OCI-LY3 (cell line): ENCODE measurements at regions not wholly inside any gene's neighbourhood (a gene's known extent, or its start where the extent isn't known, plus 50 kb on each side); places are given as distances from the start of the nearest gene placed in this dataset.
"Not testable (repeated sequence)": the region's sequence is repeated elsewhere in the genome, so short reads cannot be mapped to it uniquely, and the experiment has no call there.

ENCODE experiments used
- H2AFZ ChIP-seq: fragments of 200-600, 300-600 bp; shearing (Covaris generic); 2 replicates; pipeline ENCODE4 v1.6.0; 2014; ENCODE audit warnings: antibody characterized with exemption, low read depth, low read length
- H3K27ac ChIP-seq: fragments of 200-600, 300-600 bp; sonication (generic); 2 replicates; pipeline ENCODE4 v1.5.1; 2014; ENCODE audit warnings: mild to moderate bottlenecking, low read length, moderate library complexity, mixed read lengths
- H3K27me3 ChIP-seq: fragments of 200-600, 300-600 bp; sonication (generic); 2 replicates; pipeline ENCODE4 v1.6.1; 2014; ENCODE audit warnings: low read depth, low read length, mixed read lengths
- H3K36me3 ChIP-seq: fragments of 200-600, 300-600 bp; sonication (generic); replicated peaks from 2 replicates; pipeline ENCODE3; 2014; ENCODE audit warnings: low read depth, low read length, mixed read lengths
- H3K4me1 ChIP-seq: fragments of 300-600, 200-600 bp; sonication (generic); 2 replicates; pipeline ENCODE4 v1.6.1; 2014; ENCODE audit warnings: low read length, mixed read lengths
- H3K4me2 ChIP-seq: fragments of 200-600, 300-600 bp; sonication (generic); 2 replicates; pipeline ENCODE4 v1.6.1; 2014; ENCODE audit warnings: low read length, mixed read lengths
- H3K4me3 ChIP-seq: fragments of 300-600, 200-600 bp; sonication (generic); 2 replicates; pipeline ENCODE4 v1.5.1; 2014; ENCODE audit warnings: antibody characterized with exemption, mild to moderate bottlenecking, low read length, moderate library complexity
- H3K79me2 ChIP-seq: fragments of 300-600, 200-600 bp; shearing (Covaris generic); 2 replicates; pipeline ENCODE4 v1.6.1; 2014; ENCODE audit warnings: mild to moderate bottlenecking, low read length, mixed read lengths
- H3K9ac ChIP-seq: fragments of 300-600, 200-600 bp; shearing (Covaris generic); 2 replicates; pipeline ENCODE4 v1.6.0; 2014; ENCODE audit warnings: mild to moderate bottlenecking, low read length, moderate library complexity
- H3K9me3 ChIP-seq: fragments of 200-600, 300-600 bp; shearing (Covaris generic); 2 replicates; pipeline ENCODE4 v1.6.1; 2014; ENCODE audit warnings: low read length, mixed read lengths; ENCODE audit not compliant: insufficient read depth
- H4K20me1 ChIP-seq: fragments of 200-600, 300-600 bp; sonication (generic); 2 replicates; pipeline ENCODE4 v1.6.1; 2016; ENCODE audit warnings: low read length, mixed read lengths; ENCODE audit not compliant: insufficient read depth
- EZH2phosphoT487 ChIP-seq: fragments of 200-600 bp; shearing (Covaris generic); IDR thresholded peaks from 2 replicates; pipeline ENCODE4 v1.6.1; 2018; ENCODE audit warnings: antibody characterized with exemption, mixed run types, low read depth
- TF ChIP-seq, protein P1 (sequence below): fragments of 200-600, 300-600 bp; sonication (generic); IDR thresholded peaks from 2 replicates; pipeline ENCODE4 v1.5.1; 2014; ENCODE audit warnings: antibody characterized with exemption, low read length, low read depth

DNA sequence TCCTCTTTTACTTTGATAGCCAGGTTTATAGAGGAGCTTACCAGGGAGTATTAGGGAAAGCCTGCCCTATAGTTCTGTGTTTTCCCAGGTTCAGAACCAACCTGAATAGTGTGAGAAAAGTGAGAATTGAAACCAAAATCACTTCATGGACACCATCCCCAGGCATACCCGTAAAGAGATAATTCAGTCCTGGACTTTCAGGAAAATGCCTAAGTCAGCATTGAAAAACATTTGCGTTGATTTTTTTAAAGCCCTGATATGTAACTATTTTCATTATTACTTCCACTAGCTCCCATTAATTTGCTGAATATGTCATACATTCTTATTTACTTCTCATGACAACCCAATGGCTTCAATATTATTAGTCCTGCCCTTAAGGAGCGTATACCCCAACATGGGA, 77.4 kb upstream of the TCF21 start:
- Histone ChIP-seq H3K36me3 (no peaks in the 10 kb centered on the region), H3K4me2 (no peak overlapping the region), H3K27ac (no peak overlapping the region), H3K9me3 (no peaks in the 10 kb centered on the region), H2AFZ (no peak overlapping the region), H3K27me3 (no peaks in the 10 kb centered on the region; the same call in 1 of the 2 replicates), H3K4me1 (peaks cover 15% of the 10 kb centered on the region), H3K9ac (no peak overlapping the region), H4K20me1 (no peaks in the 10 kb centered on the region), H3K4me3 (no peak overlapping the region), H3K79me2 (no peaks in the 10 kb centered on the region)
- no peak for TF ChIP-seq EZH2phosphoT487
- TF ChIP-seq, protein P1, sequence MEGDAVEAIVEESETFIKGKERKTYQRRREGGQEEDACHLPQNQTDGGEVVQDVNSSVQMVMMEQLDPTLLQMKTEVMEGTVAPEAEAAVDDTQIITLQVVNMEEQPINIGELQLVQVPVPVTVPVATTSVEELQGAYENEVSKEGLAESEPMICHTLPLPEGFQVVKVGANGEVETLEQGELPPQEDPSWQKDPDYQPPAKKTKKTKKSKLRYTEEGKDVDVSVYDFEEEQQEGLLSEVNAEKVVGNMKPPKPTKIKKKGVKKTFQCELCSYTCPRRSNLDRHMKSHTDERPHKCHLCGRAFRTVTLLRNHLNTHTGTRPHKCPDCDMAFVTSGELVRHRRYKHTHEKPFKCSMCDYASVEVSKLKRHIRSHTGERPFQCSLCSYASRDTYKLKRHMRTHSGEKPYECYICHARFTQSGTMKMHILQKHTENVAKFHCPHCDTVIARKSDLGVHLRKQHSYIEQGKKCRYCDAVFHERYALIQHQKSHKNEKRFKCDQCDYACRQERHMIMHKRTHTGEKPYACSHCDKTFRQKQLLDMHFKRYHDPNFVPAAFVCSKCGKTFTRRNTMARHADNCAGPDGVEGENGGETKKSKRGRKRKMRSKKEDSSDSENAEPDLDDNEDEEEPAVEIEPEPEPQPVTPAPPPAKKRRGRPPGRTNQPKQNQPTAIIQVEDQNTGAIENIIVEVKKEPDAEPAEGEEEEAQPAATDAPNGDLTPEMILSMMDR, result no peak

DNA sequence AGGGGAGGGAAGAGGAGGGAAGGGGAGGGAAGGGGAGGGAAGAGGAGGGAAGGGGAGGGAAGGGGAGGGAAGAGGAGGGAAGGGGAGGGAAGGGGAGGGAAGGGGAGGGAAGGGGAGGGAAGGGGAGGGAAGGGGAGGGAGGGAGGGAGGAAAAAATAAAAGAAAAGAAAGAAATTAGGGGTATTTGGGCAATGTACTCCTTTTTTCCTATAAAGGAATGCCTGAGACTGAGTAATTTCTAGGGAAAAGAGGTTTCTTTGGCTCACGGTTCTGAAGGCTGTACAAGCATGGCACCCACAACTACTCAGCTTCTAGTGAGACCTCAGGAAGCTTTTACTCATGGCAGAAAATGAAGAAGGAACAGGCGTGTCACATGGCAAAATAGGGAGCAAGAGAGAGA, 76.5 kb upstream of the TCF21 start:
- not testable (repeated sequence) for H3K9me3 ChIP-seq, H4K20me1 ChIP-seq, H3K36me3 ChIP-seq, H3K9ac ChIP-seq, H3K27me3 ChIP-seq, H2AFZ ChIP-seq, H3K4me3 ChIP-seq, H3K79me2 ChIP-seq, H3K4me2 ChIP-seq, H3K27ac ChIP-seq
- H3K4me1 ChIP-seq, result peaks cover 14% of the 10 kb centered on the region

DNA sequence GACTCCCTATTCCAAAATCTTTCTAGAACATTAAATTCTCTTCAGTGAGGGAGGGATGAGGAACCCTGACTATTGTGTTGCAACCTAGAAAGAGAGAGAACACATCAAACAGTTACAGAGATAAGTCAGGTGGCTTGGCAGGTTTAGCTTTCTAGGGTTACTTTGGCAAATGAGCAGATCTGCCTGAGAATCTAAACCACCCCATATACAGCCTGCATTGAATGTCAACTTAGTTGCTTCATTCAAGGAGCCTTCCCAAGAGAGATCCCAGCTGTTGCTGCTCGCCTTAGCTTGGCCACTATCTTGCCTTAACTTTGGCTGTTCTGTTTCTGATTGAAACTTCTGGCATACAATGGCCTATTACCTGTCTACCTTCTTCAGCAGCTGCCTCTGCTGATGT, 74.7 kb upstream of the TCF21 start:
- TF ChIP-seq EZH2phosphoT487, result no peak
- TF ChIP-seq, protein P1, result no peak
- Histone ChIP-seq H3K36me3 (no peaks in the 10 kb centered on the region), H3K4me3 (no peak overlapping the region), H2AFZ (no peak overlapping the region), H3K79me2 (no peaks in the 10 kb centered on the region), H3K27me3 (no peaks in the 10 kb centered on the region; the same call in 1 of the 2 replicates), H4K20me1 (no peaks in the 10 kb centered on the region), H3K9ac (no peak overlapping the region), H3K4me1 (peaks cover 14% of the 10 kb centered on the region), H3K9me3 (no peaks in the 10 kb centered on the region), H3K27ac (no peak overlapping the region), H3K4me2 (no peak overlapping the region)

DNA sequence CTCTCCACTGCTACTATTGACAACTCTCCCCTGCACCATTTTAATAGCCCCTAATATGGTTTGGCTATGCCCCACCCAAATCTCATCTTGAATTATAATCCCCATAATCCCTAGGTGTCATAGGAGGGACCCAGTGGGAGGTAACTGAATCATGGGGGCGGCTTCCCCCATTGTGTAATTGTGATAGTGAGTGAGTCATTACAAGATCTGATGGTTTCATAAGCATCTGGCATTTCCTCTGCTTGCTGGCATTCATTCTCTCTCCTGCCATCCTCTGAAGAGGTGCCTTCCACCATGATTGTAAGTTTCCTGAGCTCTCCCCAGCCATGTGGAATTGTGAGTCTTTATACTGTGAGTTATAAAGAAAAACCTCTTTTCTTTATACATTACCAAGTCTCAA, 74.1 kb upstream of the TCF21 start:
- Histone ChIP-seq H3K27me3 (no peaks in the 10 kb centered on the region; the same call in 1 of the 2 replicates), H3K9me3 (no peaks in the 10 kb centered on the region), H2AFZ (no peak overlapping the region), H4K20me1 (no peaks in the 10 kb centered on the region), H3K79me2 (no peaks in the 10 kb centered on the region), H3K36me3 (no peaks in the 10 kb centered on the region), H3K4me1 (peaks cover 14% of the 10 kb centered on the region), H3K27ac (no peak overlapping the region), H3K4me3 (no peak overlapping the region), H3K4me2 (no peak overlapping the region), H3K9ac (no peak overlapping the region)
- no peak for TF ChIP-seq EZH2phosphoT487
- TF ChIP-seq, protein P1, result no peak

- no peak overlapping the region for H2AFZ ChIP-seq
- H3K4me3 ChIP-seq, result no peak overlapping the region
- no peaks in the 10 kb centered on the region for H3K79me2 ChIP-seq
- no peaks in the 10 kb centered on the region for H3K36me3 ChIP-seq
- H3K4me2 ChIP-seq, result no peak overlapping the region
- H3K27me3 ChIP-seq, result no peaks in the 10 kb centered on the region; the same call in 1 of the 2 replicates
- peaks cover 14% of the 10 kb centered on the region for H3K4me1 ChIP-seq
- no peaks in the 10 kb centered on the region for H4K20me1 ChIP-seq
- H3K9ac ChIP-seq, result no peak overlapping the region
- no peak overlapping the region for H3K27ac ChIP-seq
- H3K9me3 ChIP-seq, result no peaks in the 10 kb centered on the region
- TF ChIP-seq EZH2phosphoT487, result no peak
- TF ChIP-seq, protein P1, result no peak
Measured at GRCh38 chr6:133815313-133815712, 73.6 kb upstream of the TCF21 start.
